ENCODE measurements at regions not wholly inside any gene's neighbourhood (a gene's known extent, or its start where the extent isn't known, plus 50 kb on each side); places are given as distances from the start of the nearest gene placed in this dataset.

- TF ChIP-seq CEBPB (IDR thresholded peaks at IDR 0.05) (no peak), EP300 (IDR thresholded peaks at IDR 0.05; ENCODE audit: borderline replicate concordance) (no peak), EGR1 (IDR thresholded peaks at IDR 0.05) (no peak), ZBTB7A (IDR thresholded peaks at IDR 0.05; ENCODE audit: low read depth) (no peak), MAX (IDR thresholded peaks at IDR 0.05) (no peak), RAD21 (IDR thresholded peaks at IDR 0.05; ENCODE audit: low read depth) (no peak), FOXM1 (IDR thresholded peaks at IDR 0.05; ENCODE audit: borderline replicate concordance, low read depth) (no peak), TCF12 (IDR thresholded peaks at IDR 0.05; ENCODE audit: low read depth) (no peak), TEAD4 (IDR thresholded peaks at IDR 0.05) (no peak), NFIC (IDR thresholded peaks at IDR 0.05) (no peak), REST (IDR thresholded peaks at IDR 0.05; ENCODE audit: low read depth) (no peak), USF1 (IDR thresholded peaks at IDR 0.05) (no peak), CREB1 (IDR thresholded peaks at IDR 0.05; ENCODE audit: low read depth) (no peak), TAF1 (IDR thresholded peaks at IDR 0.05; ENCODE audit: low read depth) (no peak), YY1 (IDR thresholded peaks at IDR 0.05; ENCODE audit: low read depth) (no peak)
Measured at GRCh38 chr17:54085934-54086333, 263.2 kb downstream of the KIF2B start.

- TF ChIP-seq REST (IDR thresholded peaks at IDR 0.05; ENCODE audit: low read depth) (no peak), CEBPB (IDR thresholded peaks at IDR 0.05) (no peak), EP300 (IDR thresholded peaks at IDR 0.05; ENCODE audit: borderline replicate concordance) (no peak), ZBTB7A (IDR thresholded peaks at IDR 0.05; ENCODE audit: low read depth) (no peak), FOXM1 (IDR thresholded peaks at IDR 0.05; ENCODE audit: borderline replicate concordance, low read depth) (no peak), NFIC (IDR thresholded peaks at IDR 0.05) (no peak), YY1 (IDR thresholded peaks at IDR 0.05; ENCODE audit: low read depth) (no peak), TEAD4 (IDR thresholded peaks at IDR 0.05) (no peak), EGR1 (IDR thresholded peaks at IDR 0.05) (no peak), TAF1 (IDR thresholded peaks at IDR 0.05; ENCODE audit: low read depth) (no peak), USF1 (IDR thresholded peaks at IDR 0.05) (no peak), TCF12 (IDR thresholded peaks at IDR 0.05; ENCODE audit: low read depth) (no peak), RAD21 (IDR thresholded peaks at IDR 0.05; ENCODE audit: low read depth) (no peak), CREB1 (IDR thresholded peaks at IDR 0.05; ENCODE audit: low read depth) (no peak), MAX (IDR thresholded peaks at IDR 0.05) (no peak)
Measured at GRCh38 chr17:54096216-54096615, 273.5 kb downstream of the KIF2B start.

GRCh38 chr17:54099221-54099620 lies 276.5 kb downstream of the KIF2B start:
- no peak for TF ChIP-seq USF1 (IDR thresholded peaks at IDR 0.05)
- no peak for TF ChIP-seq CEBPB (IDR thresholded peaks at IDR 0.05)

GRCh38 chr17:54102246-54102645 lies 279.5 kb downstream of the KIF2B start:
- TF ChIP-seq NFIC (IDR thresholded peaks at IDR 0.05) (no peak), TEAD4 (IDR thresholded peaks at IDR 0.05) (no peak), TCF12 (IDR thresholded peaks at IDR 0.05; ENCODE audit: low read depth) (no peak), YY1 (IDR thresholded peaks at IDR 0.05; ENCODE audit: low read depth) (no peak), MAX (IDR thresholded peaks at IDR 0.05) (no peak), CEBPB (IDR thresholded peaks at IDR 0.05) (no peak), USF1 (IDR thresholded peaks at IDR 0.05) (no peak), FOXM1 (IDR thresholded peaks at IDR 0.05; ENCODE audit: borderline replicate concordance, low read depth) (no peak), EGR1 (IDR thresholded peaks at IDR 0.05) (no peak), ZBTB7A (IDR thresholded peaks at IDR 0.05; ENCODE audit: low read depth) (no peak), RAD21 (IDR thresholded peaks at IDR 0.05; ENCODE audit: low read depth) (no peak)

- TF ChIP-seq ZBTB7A (IDR thresholded peaks at IDR 0.05; ENCODE audit: low read depth), result no peak
- no peak for TF ChIP-seq TCF12 (IDR thresholded peaks at IDR 0.05; ENCODE audit: low read depth)
Measured at GRCh38 chr17:54111576-54111975, 288.8 kb downstream of the KIF2B start.

Data from Ishikawa (cell line).